ENCODE measurements at regions not wholly inside any gene's neighbourhood (a gene's known extent, or its start where the extent isn't known, plus 50 kb on each side); places are given as distances from the start of the nearest gene placed in this dataset.
"Not testable (repeated sequence)": the region's sequence is repeated elsewhere in the genome, so short reads cannot be mapped to it uniquely, and the experiment has no call there.

DNA sequence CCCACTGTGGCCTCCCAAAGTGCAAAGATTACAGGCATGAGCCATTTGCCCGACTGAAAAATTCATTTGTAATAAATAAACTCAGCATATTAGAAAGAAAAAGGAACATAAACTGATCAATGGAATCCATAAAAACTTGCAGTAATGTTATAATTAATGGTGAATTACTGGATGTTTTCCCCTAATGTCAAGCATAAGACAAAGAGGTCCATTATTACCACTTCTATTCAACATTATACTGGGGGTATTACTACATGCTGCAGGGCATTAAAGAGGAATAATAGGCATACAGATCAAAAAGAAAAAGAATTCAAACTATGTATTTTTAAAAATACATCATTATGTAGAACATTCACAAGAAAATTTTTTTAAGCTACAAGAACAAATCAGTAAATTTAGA lies 926.8 kb downstream of the LRFN5 start:
- DNase-seq = no peak

DNA sequence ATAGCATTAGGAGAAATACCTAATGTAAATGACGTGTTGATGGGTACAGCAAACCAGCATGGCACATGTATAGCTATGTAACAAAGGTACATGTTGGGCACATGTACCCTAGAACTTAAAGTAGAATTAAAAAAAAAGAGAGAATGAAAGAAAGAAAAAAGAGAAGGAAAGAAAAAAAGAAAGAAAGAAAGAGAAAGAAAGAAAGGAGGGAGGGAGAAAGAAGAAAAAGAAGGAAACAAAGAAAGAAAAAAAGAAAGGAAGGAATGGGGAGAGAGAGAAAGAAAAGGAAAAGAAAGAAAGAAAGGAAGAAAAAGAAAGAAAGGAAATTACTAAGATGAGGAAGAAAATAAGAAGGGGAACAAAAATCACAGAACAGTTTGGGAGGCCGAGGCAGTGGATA lies 925.5 kb downstream of the LRFN5 start:
- DNase-seq = no peak

DNA sequence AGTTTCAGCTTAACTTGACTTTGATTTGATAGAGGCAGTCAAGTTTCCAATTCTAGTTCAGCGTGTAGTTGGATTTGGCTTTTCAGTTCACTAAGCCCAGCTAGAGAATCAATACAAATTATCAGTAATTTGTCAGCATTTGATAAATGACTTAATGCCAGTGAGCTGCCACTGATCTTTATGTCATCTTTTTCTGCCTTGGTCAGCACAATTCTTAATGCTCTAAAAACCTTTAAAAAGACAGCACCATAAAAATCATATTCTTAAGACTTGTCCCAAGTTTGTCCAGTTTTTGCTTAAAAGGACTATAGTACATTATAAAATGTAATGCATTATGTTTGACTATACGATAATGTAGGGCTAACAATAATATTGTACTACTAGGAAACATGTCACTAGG lies 920.5 kb downstream of the LRFN5 start:
- DNase-seq = no peak

DNA sequence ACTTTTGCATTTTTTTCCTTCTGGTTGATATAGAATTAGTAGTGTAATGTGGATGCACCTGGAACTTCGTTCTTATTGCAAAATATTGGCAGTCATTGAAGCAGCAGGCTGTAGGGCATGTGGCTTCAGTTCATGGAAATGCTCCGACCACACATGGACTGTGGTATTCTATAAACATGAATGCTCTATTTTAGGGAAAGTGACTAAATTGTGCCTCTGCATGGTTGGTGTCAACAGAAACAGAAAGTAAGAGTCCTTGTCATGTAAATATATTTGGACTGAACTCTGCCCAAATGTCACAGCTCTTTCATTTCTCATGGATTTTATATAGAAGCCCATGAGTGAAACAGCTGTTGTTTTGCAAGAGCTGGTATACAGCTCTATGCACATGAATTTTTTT lies 917.0 kb downstream of the LRFN5 start:
- no peak for DNase-seq

DNA sequence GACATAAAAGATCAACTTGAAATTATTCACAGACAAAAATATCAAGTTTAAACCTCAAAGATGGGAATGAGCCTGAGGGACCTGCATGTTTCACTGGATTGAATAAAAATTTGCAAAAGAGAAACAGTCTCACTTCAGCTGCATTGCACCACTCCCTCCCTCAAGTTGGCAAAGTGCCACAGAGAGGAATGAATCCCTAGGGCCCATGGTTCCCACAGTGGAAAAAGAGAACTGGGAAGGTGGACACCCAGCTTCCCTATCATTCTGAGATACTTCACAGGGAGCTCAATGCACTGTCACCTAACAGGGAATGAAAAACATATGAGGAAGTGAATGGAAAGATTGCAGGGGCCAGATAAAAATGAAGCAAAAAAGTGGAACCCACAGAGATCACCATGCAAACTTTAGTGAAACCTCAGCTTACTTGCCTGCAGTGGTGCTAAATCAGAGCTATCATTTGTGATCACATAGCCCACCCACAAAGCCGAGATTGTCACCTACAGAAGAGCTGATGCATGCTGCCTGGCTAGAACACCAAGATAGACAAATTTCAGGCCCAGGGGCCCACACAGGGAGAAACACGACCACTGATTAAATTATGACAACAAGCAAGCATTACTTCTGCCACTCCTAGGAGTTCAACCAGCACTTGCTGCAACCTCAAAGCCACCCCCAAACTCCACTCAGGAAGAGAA lies 911.3 kb downstream of the LRFN5 start:
- no peak for DNase-seq

DNA sequence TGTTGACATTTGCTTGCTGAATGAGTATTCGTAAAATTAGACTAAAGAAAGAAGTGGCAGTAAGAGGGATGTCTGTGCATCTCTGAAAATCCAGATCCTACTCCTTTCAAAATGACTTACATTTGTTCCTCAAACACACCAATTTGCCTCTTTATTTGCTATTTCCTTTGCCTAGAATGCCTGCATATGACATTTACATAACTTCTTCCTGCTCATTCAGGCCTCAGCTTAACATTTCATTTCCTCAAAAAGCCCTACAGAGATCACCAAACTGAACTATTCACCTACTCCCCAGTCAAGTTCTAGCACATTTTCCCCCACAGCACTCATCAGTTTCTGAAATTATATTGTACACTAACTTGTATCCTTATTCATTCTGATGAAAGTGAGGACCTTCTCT lies 907.2 kb downstream of the LRFN5 start:
- DNase-seq = no peak

DNA sequence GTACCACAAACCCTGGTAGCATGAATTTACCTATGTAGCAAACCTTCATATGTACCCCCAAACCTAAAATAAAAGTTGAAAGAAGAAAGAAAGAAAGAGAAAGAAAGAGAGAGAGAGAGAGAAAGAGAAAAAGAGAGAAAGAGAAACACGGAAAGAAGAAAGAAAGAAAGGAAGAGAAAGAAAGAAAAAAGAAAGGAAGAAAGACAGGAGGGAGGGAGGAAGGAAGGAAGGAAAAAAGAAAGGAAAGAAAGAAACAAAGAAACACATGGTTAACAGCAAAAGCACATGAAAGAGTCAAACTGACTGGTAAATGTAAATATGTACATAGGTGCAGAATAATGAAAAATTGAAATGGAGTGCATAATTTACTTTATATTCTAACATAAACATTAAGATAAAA lies 903.4 kb downstream of the LRFN5 start:
- no peak for DNase-seq

DNA sequence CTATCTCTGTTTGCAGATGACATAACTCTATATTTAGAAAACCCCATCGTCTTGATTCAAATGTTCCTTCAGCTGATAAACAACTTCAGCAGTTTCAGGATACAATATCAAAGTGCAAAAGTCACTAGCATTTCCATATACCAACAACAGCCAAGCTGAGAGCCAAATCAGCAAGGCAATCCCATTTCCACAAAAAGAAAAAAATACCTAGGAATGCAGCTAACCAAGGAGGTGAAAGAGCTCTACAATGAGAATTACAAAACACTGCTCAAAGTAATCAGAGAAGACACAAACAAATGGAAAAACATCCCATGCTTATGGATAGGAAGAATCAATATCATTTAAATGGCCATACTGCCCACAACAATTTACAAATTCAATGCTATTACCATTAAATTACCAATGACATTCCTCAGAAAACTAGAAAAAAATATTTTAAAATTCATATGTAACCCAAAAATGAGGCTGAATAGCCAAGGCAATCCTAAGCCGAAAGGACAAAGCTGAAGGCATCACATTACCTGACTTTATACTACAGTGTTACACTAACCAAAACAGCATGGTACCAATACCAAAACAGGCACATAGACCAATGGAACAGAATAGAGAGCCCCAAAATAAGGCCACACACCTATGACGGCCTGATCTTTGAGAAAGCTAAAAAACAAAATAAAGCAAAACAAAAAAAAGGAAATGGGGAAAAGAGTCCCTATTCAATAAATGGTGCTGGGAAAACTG lies 901.7 kb downstream of the LRFN5 start:
- no peak for DNase-seq

DNA sequence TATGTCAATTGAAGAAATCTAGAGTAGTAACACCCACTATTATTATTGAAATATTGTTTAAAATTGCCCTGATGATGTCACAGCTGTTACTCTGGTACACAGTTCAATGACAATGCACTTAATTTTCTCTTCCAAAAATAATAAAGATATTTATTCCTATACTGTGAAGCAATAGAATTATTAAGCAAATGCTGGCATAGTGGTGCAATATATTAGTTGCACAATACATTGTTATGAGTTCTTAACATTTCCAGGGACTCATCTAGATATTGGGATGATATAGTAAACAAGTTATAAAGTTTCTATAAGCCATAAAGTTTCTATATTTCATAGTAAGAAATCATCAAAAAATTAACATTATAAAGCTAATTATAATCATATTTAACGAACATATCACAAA lies 897.8 kb downstream of the LRFN5 start:
- no peak for DNase-seq

DNA sequence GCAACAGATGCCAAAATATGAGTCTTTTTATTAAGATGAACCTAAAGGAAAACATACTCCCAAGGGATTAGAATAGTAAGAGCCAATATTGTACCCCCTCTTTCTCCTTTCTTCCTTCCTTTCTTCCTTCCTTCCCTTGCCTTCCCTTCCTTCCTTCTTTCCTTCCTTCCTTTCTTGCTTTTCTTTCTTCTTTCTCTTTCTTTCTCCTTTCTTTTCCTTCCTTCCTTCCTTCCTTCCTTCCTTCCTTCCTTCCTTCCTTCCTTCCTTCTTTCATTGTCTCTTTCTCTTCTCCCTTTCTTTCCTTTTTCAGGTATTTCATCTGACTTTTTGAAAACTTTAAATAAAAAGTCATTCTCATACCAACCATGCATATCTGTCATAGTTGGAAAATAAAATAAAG lies 892.5 kb downstream of the LRFN5 start:
- DNase-seq = no peak

DNA sequence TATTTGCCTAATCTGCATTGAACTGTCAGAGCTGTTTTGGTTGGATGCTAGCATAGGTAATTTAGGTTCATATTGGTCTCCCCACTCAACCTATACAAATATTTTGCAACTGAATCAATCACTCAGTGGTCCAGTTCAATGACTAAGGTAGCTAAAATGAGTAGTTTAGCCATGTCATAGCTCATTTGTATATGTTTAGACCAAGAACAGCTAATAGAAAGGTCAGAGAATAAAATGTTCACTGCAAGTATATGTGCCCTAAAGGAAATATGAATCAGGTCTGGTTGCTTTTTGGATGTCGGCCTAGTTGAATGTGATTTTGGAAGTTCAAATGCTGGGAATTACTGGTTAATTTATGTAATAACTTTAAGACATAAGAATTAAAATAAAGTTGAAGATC lies 883.9 kb downstream of the LRFN5 start:
- DNase-seq = no peak

DNA sequence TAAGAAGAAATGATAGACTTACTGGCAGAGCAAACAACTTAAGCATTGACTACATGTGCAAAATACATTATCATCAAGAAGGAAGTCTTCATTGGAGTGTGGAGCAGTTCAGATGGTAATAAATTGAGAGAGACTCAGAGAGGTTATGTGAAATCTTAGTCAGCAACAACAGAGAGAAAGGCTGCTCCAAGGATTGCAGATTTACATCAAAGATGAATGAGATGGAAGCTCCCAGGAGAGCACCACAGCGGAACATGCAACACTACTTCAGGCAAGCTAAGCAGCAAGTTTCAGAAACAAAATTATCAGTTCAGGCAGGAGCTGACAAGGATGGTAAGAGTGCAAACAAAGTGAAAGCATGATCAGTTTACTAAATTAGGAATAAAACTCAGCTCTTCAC lies 882.3 kb downstream of the LRFN5 start:
- DNase-seq = no peak

DNA sequence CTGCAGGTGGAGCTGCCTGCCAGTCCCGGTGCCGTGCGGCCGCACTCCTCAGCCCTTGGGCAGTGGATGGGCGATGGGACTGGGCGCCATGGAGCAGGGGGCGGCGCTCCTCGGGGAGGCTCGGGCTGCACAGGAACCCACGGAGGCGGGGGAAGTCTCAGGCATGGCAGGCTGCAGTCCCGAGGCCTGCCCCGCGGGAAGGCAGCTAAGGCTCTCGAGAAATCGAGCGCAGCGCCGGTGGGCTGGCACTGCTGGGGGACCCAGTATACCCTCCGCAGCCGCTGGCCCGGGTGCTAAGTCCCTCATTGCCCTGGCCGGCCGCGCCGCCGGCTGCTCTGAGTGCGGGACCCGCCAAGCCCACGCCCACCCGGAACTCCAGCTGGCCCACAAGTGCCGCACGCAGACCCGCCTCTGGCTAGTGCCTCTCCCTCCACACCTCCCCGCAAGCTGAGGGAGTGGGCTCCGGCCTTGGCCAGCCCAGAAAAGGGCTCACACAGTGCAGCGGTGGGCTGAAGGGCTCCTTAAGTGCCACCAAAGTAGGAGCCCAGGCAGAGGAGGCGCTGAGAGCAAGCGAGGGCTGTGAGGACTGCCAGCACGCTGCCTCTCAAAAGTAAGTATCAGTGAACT lies 875.8 kb downstream of the LRFN5 start:
- not testable (repeated sequence) for DNase-seq

DNA sequence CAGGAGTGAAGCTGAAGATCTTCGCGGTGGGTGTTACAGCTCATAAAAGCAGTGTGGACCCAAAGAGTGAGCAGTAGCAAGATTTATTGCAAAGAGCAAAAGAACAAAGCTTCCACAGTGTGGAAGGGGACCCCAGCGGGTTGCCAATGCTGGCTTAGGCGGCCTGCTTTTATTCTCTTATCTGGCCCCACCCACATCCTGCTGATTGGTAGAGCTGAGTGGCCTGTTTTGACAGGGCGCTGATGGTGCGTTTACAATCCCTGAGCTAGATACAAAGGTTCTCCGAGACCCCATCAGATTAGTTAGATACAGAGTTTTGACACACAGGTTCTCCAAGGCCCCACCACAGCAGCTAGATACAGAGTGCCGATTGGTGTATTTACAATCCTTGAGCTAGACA lies 875.0 kb downstream of the LRFN5 start:
- not testable (repeated sequence) for DNase-seq

DNA sequence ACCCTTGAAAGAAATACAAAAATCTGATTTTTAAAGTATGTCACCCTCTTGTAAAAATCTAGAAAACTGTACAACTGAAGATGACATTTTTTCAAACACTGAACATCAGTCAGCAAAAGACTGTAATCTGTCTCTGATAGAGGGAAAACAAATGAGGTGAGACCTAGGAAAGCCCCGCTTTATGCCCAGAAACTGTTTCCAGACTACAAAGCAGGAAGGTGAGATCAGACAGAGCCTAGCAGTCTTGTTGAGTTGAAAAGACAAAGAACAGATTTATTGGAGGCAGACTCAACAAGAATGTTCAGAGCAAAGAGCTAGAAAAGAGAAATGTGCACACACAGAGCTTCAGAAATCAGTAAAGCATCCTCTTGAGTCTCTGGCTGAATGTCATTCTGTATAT lies 873.6 kb downstream of the LRFN5 start:
- no peak for DNase-seq

DNA sequence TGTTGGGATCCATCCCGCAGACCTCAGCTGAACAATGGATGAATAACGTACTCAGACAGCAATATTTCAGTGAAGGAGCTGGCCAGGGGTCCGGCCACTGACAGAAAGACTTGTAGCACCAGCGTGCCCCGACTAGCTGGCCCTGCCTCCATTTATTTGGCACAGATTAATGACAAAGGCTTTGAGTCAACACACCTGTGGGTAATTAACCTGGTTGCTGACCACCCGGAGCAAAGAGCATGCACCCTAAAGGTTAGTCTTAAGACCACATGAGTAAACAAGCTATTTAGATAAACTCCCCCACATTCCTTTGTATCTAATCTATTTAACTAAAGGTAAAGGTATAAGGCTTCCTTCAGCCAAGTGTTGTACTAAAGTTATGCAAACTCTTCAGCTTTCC lies 868.6 kb downstream of the LRFN5 start:
- no peak for DNase-seq

DNA sequence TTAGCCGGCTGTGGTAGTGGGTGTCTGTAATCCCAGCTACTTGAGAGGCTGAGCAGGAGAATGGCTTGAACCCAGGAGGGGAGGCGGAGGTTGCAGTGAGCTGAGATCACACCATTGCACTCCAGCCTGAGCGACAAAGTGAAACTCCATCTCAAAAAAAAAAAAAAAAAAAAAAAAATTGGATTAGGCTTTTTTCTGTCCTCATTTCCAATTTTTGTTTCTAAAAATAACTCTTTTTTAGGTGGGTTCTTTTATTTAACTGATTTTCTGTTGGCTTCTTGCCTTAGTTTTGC lies 863.7 kb downstream of the LRFN5 start:
- DNase-seq = no peak

DNA sequence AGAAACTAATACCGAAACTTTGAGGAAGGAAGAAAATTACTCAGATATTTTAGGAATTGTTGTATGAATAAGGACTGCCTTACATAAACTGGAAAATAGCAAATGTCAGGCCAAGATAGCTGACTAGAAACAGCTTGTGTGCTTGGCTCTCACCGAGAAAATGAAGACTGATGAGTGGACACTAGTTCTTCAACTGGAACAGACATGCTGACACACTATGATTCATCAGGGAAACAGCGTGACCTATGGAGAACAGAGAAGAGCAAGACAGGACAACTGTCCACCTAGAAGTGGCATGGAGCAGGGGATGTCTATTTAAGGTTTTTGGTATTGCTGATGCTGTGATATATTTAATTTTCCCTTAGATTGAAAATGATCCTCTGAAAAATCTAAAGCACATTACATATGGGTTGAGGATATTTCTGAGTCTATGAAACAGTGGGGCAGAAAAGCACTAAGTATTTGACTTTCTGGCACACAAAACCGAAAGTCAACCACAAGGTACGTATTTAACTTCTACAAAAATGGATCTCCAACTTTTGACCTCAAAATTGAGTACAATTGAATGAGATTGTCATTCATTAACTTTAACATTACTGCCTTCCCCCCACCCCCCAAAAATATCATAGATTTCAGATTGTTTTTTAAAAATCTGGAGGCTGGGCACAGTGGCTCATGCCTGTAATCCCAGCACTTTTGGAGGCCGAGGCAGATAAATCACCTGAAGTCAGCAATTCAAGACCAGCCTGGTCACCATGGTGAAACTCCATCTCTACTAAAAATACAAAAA lies 863.2 kb downstream of the LRFN5 start:
- DNase-seq = no peak

DNA sequence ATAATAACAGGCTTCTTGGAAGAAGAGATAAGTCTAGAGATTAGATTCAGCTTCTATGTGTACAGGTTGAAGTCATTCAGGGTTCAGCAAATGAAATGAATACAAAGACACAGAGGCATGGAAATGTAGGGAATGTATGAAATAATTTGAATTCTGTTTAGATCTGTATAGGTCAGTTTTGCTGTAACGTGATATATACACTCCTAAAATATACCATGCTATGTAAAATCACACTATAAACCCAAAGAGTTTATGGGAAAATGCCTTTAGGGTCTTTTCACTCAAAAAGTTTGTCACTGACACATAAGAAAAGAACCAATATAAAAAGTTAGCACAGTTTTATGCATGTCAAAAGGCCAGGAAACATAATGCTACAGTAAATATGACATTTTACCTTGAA lies 854.0 kb downstream of the LRFN5 start:
- no peak for DNase-seq

DNA sequence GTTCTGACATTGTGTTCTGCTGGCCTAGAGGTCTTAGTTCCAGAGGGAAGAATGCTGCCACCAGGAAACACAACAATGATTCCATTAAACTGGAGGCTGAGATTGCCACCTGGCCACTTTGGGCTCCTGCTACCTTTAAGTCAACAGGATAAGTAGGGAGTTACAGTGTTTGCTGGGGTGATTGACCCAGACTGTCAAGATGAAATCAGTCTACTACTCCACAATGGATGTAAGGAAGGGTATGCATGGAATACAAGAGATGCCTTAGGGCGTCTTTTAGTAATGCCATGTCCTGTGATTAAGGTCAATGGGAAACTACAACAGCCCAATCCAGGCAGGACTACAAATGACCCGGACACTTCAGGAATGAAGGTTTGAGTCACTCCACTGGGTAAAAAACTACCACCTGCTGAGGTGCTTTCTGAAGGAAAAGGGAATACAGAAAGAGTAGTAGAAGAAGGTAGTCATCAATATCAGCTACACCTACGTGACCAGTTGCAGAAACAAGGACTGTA lies 852.6 kb downstream of the LRFN5 start:
- no peak for DNase-seq

DNA sequence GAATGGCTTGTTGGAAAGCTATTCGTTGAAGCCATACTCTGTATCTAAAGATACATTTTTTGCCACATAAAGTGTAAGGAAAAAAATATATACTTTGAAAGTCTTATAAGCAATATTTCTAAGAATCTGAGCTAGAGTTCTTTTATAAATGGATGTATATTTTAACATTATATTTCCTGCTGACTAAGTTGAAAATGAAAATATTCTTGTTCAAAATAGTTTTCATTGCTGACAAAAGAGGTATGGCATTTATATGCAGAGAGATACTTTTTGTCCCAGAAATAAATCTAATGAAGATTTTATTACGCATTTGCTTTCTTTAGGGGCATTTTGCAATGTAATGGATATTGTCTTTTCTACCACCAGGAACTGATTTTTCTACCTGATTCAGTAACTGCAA lies 834.9 kb downstream of the LRFN5 start:
- no peak for DNase-seq

DNA sequence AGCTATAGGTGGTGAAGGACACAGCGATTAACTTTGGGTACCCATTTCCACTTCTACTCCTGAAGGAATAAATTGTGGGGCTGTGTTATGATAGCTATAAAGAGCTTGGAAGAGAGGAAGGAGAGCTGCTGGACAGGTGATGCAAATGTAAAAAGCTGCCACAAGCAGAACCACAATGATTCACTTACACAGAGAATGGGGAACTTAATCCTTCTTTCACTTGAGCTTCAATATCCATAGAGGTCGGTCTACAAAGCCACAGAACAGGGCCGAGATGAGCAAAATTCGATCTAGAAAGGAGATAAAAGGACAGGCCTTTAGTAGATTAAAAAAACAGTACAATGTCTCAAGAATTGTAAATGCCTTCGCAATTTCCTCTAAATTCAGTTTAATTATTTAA lies 831.1 kb downstream of the LRFN5 start:
- DNase-seq = no peak

DNA sequence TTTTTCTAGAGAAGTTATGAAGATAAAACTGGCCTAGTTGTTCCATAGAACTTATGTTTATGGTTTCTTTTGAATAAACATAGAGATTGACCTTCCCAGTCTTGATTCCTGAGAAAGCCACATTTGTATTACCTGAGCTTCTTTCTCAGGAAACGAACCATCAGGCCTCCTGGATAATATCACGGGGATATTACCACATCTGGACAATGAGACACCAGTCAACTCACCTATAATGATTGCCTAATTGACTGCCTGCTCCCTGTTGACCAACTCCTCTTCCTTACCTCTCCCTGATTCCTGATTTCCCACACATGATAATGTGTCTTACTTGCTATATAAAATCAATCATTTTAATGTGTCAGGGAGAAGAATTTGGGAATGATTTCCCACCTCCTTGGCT lies 822.7 kb downstream of the LRFN5 start:
- DNase-seq = no peak

DNA sequence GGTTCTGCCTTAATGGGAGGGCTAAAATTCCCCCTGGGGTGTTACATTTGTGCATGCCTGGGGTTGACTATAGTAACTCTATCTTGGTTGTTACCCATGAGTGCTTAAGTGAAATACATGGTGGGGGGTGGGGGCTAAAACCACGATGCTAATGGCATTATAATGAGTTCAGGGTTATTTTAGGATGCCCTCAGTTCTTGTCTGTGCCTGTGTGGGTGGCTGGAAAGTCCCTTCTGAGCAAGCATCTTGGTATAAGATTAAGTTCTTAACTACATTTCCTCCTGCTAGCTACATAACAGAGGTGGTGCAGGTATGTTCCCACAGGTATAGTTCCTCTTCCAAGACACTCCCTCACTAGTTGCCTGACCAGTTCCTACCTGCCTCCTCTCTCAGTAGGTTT lies 822.3 kb downstream of the LRFN5 start:
- DNase-seq = no peak

Data from NCI-H510A treated with DMSO at 0.1 percent for 48 hours (cell line).